NCI-H1092 treated with DMSO at 0.1 percent for 48 hours (cell line): ENCODE measurements at regions not wholly inside any gene's neighbourhood (a gene's known extent, or its start where the extent isn't known, plus 50 kb on each side); places are given as distances from the start of the nearest gene placed in this dataset.

Source experiments
- DNase-seq: peaks from one replicate; lab custom pipeline; 2025; lab: John Stamatoyannopoulos, UW

- DNase-seq, result no peak
Observed at GRCh38 chr2:118565786-118566540, 281.5 kb downstream of the EN1 start.

GRCh38 chr2:118565301-118565700 is 282.1 kb downstream of the EN1 start:
- DNase-seq, result no peak

GRCh38 chr2:118562144-118562543 is 285.3 kb downstream of the EN1 start:
- DNase-seq, result no peak

- DNase-seq, result no peak
Observed at GRCh38 chr2:118558846-118559245, 288.6 kb downstream of the EN1 start.

GRCh38 chr2:118557791-118558190 is 289.7 kb downstream of the EN1 start:
- no peak for DNase-seq

GRCh38 chr2:118557016-118557415 is 290.4 kb downstream of the EN1 start:
- DNase-seq, result no peak

- DNase-seq, result no peak
Observed at GRCh38 chr2:118554616-118555015, 292.8 kb downstream of the EN1 start.

- DNase-seq, result no peak
Observed at GRCh38 chr2:118549503-118549902, 297.9 kb downstream of the EN1 start.

- DNase-seq, result no peak
Observed at GRCh38 chr2:118548880-118549488, 298.5 kb downstream of the EN1 start.

GRCh38 chr2:118539290-118539689 is 308.2 kb downstream of the EN1 start:
- DNase-seq, result no peak

GRCh38 chr2:118536306-118536705 is 311.1 kb downstream of the EN1 start:
- no peak for DNase-seq

- no peak for DNase-seq
Observed at GRCh38 chr2:118535818-118536212, 311.6 kb downstream of the EN1 start.

GRCh38 chr2:118535171-118535817 is 312.2 kb downstream of the EN1 start:
- no peak for DNase-seq

GRCh38 chr2:118530976-118531375 is 316.5 kb downstream of the EN1 start:
- DNase-seq, result no peak

- no peak for DNase-seq
Observed at GRCh38 chr2:118529908-118530599, 317.4 kb downstream of the EN1 start.

- no peak for DNase-seq
Observed at GRCh38 chr2:118527571-118527970, 319.9 kb downstream of the EN1 start.

GRCh38 chr2:118525346-118525745 is 322.1 kb downstream of the EN1 start:
- no peak for DNase-seq

- no peak for DNase-seq
Observed at GRCh38 chr2:118524911-118525310, 322.5 kb downstream of the EN1 start.

- DNase-seq, result no peak
Observed at GRCh38 chr2:118523761-118524160, 323.7 kb downstream of the EN1 start.

GRCh38 chr2:118521960-118522359 is 325.5 kb downstream of the EN1 start:
- DNase-seq, result no peak

- DNase-seq, result no peak
Observed at GRCh38 chr2:118521272-118521671, 326.2 kb downstream of the EN1 start.

GRCh38 chr2:118520246-118520645 is 327.2 kb downstream of the EN1 start:
- no peak for DNase-seq

- no peak for DNase-seq
Observed at GRCh38 chr2:118519511-118519910, 327.9 kb downstream of the EN1 start.
